ENCODE measurements at regions not wholly inside any gene's neighbourhood (a gene's known extent, or its start where the extent isn't known, plus 50 kb on each side); places are given as distances from the start of the nearest gene placed in this dataset.
A peak's percentile ranks its signal among the peaks of the same experiment; 100 is the strongest.

DNA sequence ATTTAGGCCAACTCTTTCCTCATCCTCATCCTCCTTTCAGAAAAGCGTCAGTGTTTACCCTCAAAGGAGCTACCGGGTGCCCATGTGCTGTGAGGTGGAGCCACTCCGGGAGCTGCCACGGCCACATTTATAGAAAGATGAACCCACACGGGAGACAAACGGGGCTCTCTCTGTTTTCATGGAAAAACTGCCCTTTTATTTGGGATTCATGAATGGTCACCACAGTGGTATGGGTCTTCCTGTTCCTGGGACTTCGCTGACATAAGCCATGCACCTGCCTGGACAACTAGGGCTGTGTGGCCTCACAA is 224.2 kb downstream of the ZIC5 start:
- Mint-ChIP-seq H3K27ac (ENCODE audit: unreplicated experiment) (peak overlapping the region; percentile 90), H3K9me3 (peaks cover 3% of the 10 kb centered on the region), H3K36me3 (ENCODE audit: low read depth) (peaks cover 2% of the 10 kb centered on the region), H3K4me3 (peak overlapping the region; percentile 76), H3K4me1 (peaks cover 63% of the 10 kb centered on the region), H3K27me3 (ENCODE audit: low read depth) (peaks cover 24% of the 10 kb centered on the region)
- DNase-seq (ENCODE audit: low read depth, low spot score) = no peak
- TF ChIP-seq, protein P1, sequence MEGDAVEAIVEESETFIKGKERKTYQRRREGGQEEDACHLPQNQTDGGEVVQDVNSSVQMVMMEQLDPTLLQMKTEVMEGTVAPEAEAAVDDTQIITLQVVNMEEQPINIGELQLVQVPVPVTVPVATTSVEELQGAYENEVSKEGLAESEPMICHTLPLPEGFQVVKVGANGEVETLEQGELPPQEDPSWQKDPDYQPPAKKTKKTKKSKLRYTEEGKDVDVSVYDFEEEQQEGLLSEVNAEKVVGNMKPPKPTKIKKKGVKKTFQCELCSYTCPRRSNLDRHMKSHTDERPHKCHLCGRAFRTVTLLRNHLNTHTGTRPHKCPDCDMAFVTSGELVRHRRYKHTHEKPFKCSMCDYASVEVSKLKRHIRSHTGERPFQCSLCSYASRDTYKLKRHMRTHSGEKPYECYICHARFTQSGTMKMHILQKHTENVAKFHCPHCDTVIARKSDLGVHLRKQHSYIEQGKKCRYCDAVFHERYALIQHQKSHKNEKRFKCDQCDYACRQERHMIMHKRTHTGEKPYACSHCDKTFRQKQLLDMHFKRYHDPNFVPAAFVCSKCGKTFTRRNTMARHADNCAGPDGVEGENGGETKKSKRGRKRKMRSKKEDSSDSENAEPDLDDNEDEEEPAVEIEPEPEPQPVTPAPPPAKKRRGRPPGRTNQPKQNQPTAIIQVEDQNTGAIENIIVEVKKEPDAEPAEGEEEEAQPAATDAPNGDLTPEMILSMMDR (conservative IDR thresholded peaks at IDR 0.05) = no peak

DNA sequence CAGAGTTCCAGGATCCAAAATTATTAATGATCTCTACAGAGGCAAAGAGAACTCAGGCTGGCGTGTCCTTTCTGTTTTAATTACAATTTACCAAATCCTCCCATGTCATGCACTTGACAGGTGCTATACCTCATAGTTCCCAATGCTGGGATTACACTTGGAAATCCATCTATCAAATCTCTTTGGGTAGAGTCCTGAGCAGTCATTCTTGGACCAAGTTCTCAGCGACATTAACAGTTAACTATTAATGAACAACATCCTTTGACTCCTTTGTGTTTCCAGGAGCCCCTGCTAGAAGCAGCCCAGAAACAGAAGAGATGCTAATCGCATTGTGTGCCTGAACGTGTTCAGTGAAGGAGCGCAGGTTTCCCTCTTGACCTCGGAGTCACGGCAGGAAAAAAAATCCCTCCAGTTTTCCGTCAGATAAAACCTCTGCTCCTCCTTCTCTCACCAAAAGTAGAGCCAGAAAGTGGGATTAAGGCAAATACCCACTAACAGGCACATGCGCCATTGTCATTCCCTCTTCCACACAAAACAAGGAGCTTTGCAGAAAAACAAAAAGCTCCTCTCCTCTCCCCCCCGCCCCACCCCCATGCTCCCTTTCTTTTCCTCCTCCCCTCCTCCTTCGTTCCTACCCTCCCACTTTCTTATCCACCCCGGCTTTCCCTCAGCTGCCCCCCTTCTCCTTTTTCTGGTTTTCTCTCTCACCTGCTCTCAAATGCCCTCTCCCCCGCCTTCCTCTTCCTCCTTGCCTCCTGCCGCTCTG is 224.7 kb downstream of the ZIC5 start:
- DNase-seq (ENCODE audit: low read depth, low spot score) = no peak
- Mint-ChIP-seq H3K27me3 (ENCODE audit: low read depth) (peaks cover 27% of the 10 kb centered on the region), H3K36me3 (ENCODE audit: low read depth) (peaks cover 2% of the 10 kb centered on the region), H3K9me3 (peaks cover 3% of the 10 kb centered on the region), H3K27ac (ENCODE audit: unreplicated experiment) (peak overlapping the region; percentile 90), H3K4me1 (peaks cover 68% of the 10 kb centered on the region), H3K4me3 (peak overlapping the region; percentile 76)
- TF ChIP-seq, protein P1 (conservative IDR thresholded peaks at IDR 0.05) = no peak

DNA sequence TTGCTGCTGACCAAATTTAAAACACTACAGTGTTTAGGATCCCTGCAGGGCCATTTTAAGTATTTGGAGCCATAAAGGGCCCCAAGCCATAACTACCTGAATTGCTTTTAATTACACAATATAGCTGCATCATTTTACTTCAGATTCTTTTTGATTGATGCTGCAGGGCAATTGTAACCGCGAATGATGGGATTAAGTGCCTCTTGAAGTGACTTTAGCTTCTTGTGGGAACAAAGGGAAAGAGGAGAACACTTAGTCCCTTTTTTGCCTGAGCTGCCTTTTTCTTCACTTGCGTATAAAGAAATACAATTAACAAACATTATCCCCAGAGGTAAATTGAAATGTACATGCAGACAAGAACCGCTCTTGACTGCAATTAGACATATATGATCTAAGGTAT is 228.5 kb downstream of the ZIC5 start:
- peak overlapping the region; percentile 31 for H3K27ac Mint-ChIP-seq (ENCODE audit: unreplicated experiment)
- peak overlapping the region; percentile 16 for H3K4me3 Mint-ChIP-seq
- DNase-seq (ENCODE audit: low read depth, low spot score) = no peak
- no peaks in the 10 kb centered on the region for H3K9me3 Mint-ChIP-seq
- H3K4me1 Mint-ChIP-seq = peaks cover 78% of the 10 kb centered on the region
- H3K27me3 Mint-ChIP-seq (ENCODE audit: low read depth) = peaks cover 30% of the 10 kb centered on the region
- TF ChIP-seq, protein P1 (conservative IDR thresholded peaks at IDR 0.05) = no peak
- H3K36me3 Mint-ChIP-seq (ENCODE audit: low read depth) = no peaks in the 10 kb centered on the region

DNA sequence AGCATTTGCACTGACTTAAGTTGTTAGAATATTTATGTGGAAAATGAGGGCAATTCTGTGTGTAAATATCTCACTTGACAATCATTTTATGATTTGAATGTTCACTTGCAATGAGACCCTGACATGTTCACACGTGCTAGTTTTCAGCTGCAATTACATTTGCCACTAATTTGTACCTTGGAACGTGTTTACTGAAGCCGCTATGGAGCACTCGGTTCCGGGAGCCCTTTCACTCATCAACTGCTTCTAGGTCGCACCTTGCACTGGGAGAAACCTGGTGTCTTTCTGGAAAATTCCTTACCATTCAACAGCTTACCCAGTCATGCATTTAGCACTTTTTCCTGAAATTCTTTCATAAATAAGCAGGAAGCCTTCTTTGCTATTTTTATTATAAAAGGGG is 229.6 kb downstream of the ZIC5 start:
- Mint-ChIP-seq H3K27me3 (ENCODE audit: low read depth) (peaks cover 25% of the 10 kb centered on the region), H3K4me3 (peak overlapping the region; percentile 35), H3K27ac (ENCODE audit: unreplicated experiment) (no peak overlapping the region), H3K36me3 (ENCODE audit: low read depth) (no peaks in the 10 kb centered on the region), H3K9me3 (no peaks in the 10 kb centered on the region), H3K4me1 (peaks cover 68% of the 10 kb centered on the region)
- DNase-seq (ENCODE audit: low read depth, low spot score) = no peak
- TF ChIP-seq, protein P1 (conservative IDR thresholded peaks at IDR 0.05) = no peak

DNA sequence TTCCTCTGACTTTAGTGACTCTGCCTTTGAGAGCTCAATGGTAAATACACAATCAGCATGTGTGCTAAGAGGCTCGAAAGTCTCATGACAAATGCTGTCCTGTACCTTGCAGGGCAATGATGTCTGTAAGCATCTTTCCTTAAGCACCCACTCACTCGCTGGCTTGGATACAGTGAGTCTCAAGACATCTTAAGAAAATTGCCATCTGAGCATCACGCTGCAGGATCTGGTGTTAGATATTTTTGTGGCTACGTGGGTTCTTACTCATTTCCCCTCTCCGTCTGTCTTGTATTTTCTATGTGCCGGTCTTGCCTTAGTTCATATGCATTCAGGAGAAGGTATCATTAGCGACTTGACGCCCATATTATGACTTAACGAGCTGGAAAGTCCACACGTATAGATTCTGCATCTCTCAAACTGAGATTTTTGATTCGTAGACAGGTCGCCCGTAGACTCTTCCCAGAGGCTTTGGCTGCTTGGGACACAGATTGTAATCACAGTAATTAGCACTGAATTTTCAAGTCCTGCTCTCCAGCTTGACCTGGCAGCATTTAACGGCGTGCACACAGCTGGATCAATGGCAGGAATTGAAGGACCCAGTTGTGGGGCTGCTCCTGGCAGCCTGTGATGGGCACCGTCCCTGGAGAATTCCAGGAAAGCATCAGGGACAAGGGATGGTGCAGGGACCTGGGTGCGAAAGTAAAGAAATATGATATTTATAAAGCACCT is 231.2 kb downstream of the ZIC5 start:
- Mint-ChIP-seq H3K4me1 (peaks cover 58% of the 10 kb centered on the region), H3K9me3 (no peaks in the 10 kb centered on the region), H3K36me3 (ENCODE audit: low read depth) (no peaks in the 10 kb centered on the region), H3K27me3 (ENCODE audit: low read depth) (peaks cover 18% of the 10 kb centered on the region), H3K27ac (ENCODE audit: unreplicated experiment) (no peak overlapping the region), H3K4me3 (no peak overlapping the region)
- TF ChIP-seq, protein P1 (conservative IDR thresholded peaks at IDR 0.05) = no peak
- no peak for DNase-seq (ENCODE audit: low read depth, low spot score)
